CD8-positive, alpha-beta memory T cell (primary cell): ENCODE measurements at regions not wholly inside any gene's neighbourhood (a gene's known extent, or its start where the extent isn't known, plus 50 kb on each side); places are given as distances from the start of the nearest gene placed in this dataset.

ENCODE experiments used
- CTCF ChIA-PET: fragments of 350-600 bp; sonication (Branson Sonifier 250); formaldehyde crosslinking; loops from one replicate; lab custom pipeline; 2021; ENCODE audit warnings: antibody characterized with exemption; lab: Charles Lee
- POLR2A ChIA-PET: fragments of 350-600 bp; sonication (Branson Sonifier 250); formaldehyde crosslinking; loops from one replicate; lab custom pipeline; 2021; ENCODE audit warnings: antibody characterized with exemption; lab: Charles Lee
- DNase-seq, 5 donors: peaks; one replicate each; pipeline versions ENCODE4 v3.0.0 to v3.0.0-alpha.2; 2020 to 2022; ENCODE audit warnings: mixed read lengths in 1 of 5
- H3K27ac ChIP-seq: one replicate; pipeline ENCODE4 v1.7.0; 2013; ENCODE audit warnings: low read depth, mild to moderate bottlenecking, low read length, moderate library complexity
- H3K27me3 ChIP-seq: 2 replicates; pipeline ENCODE4 v1.7.0; 2013; ENCODE audit warnings: low read length, mild to moderate bottlenecking; ENCODE audit not compliant: insufficient read depth, poor library complexity, severe bottlenecking
- H3K36me3 ChIP-seq: 2 replicates; pipeline ENCODE4 v1.7.0; 2013; ENCODE audit warnings: mild to moderate bottlenecking, low read length, moderate library complexity; ENCODE audit not compliant: insufficient read depth
- H3K4me1 ChIP-seq: 2 replicates; pipeline ENCODE4 v1.7.0; 2013; ENCODE audit warnings: mild to moderate bottlenecking, low read length, moderate library complexity; ENCODE audit not compliant: insufficient read depth
- H3K4me3 ChIP-seq: 2 replicates; pipeline ENCODE4 v1.7.0; 2013; ENCODE audit warnings: mild to moderate bottlenecking, low read length
- H3K9me3 ChIP-seq: 2 replicates; pipeline ENCODE4 v1.7.0; 2013; ENCODE audit warnings: mild to moderate bottlenecking, low read length
- H3K27ac Mint-ChIP-seq, 8 donors: one replicate each; pipeline ENCODE4 v1.8.0; 2020 to 2021; ENCODE audit warnings: mixed read lengths in 8 of 8, mild to moderate bottlenecking in 6 of 8, inconsistent platforms in 3 of 8, moderate library complexity in 3 of 8
- H3K27me3 Mint-ChIP-seq, 2 donors: one replicate each; pipeline ENCODE4 v1.8.0; 2020 to 2021; ENCODE audit warnings: mixed read lengths in 2 of 2, mild to moderate bottlenecking in 1 of 2, moderate library complexity in 1 of 2
- H3K36me3 Mint-ChIP-seq, 3 donors: one replicate each; pipeline ENCODE4 v1.8.0; 2020 to 2021; ENCODE audit warnings: mixed read lengths in 3 of 3, inconsistent platforms in 1 of 3, mild to moderate bottlenecking in 1 of 3
- H3K4me1 Mint-ChIP-seq, 3 donors: one replicate each; pipeline ENCODE4 v1.8.0; 2020 to 2021; ENCODE audit warnings: mixed read lengths in 3 of 3, inconsistent platforms in 1 of 3, mild to moderate bottlenecking in 1 of 3
- H3K4me3 Mint-ChIP-seq, 7 donors: one replicate each; pipeline ENCODE4 v1.8.0; 2020 to 2021; ENCODE audit warnings: mixed read lengths in 7 of 7, mild to moderate bottlenecking in 6 of 7, moderate library complexity in 4 of 7, inconsistent platforms in 2 of 7
- H3K9me3 Mint-ChIP-seq, 5 donors: one replicate each; pipeline ENCODE4 v1.8.0; 2020 to 2022; ENCODE audit warnings: mixed read lengths in 5 of 5, mild to moderate bottlenecking in 3 of 5, moderate library complexity in 2 of 5, inconsistent platforms in 1 of 5

DNA sequence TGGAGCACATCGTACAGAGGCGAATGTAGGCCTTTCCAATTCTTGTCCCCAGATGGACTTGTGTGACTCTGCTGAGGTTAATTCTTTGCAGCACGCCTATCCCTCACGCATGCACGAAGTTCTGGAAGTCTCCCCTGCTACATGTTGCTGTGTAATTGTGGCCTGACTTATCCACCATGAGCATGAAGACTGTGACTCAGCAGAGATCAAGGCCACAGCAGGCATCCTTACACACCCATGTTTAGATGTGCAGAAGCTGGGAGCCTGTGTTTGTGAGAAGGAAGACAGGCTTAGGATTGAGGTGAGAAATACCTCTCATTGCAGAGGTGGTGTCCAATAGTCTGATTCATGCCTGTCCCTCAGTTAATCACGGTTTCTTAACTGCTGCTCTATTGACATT, 135.6 kb downstream of the ICE1 start:
- Mint-ChIP-seq H3K9me3 (peaks cover 0 to 3% (median 0%) of the 10 kb centered on the region in 5 donors), H3K4me1 (no peaks in the 10 kb centered on the region), H3K27me3 (peaks cover 10 to 34% of the 10 kb centered on the region in 2 donors), H3K4me3 (no peak overlapping the region), H3K36me3 (peaks cover 0 to 6% (median 0%) of the 10 kb centered on the region in 3 donors), H3K27ac (no peak overlapping the region)
- H3K27me3 ChIP-seq: no peaks in the 10 kb centered on the region
- no peak overlapping the region for H3K4me3 ChIP-seq
- ChIA-PET CTCF (no interaction called here), POLR2A (no interaction called here)
- H3K9me3 ChIP-seq: no peaks in the 10 kb centered on the region
- H3K27ac ChIP-seq: no peak overlapping the region
- DNase-seq: no peak
- H3K36me3 ChIP-seq: no peaks in the 10 kb centered on the region
- no peaks in the 10 kb centered on the region for H3K4me1 ChIP-seq

DNA sequence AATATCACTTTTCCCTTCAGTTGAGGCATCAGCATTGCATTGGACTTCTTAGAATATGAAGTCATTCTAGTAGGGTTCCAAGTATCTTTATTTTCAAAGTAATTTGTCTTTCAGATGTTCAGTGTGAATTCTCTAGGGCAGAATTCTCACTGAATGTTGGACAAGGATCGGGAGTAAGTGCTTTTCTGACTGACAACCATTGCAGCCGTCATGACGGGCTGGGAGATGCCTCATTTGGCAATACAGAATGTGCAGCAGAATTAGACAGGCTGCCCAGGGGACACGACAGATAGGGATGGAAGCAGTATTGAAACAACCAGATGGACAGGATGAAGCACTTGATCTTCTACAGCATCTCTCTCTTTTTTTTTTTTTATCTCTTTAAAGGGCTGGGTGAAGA, 129.0 kb downstream of the ICE1 start:
- no peaks in the 10 kb centered on the region for H3K4me1 Mint-ChIP-seq
- H3K4me3 Mint-ChIP-seq: no peak overlapping the region
- Histone ChIP-seq H3K4me3 (no peak overlapping the region), H3K9me3 (no peaks in the 10 kb centered on the region), H3K27ac (no peak overlapping the region), H3K4me1 (no peaks in the 10 kb centered on the region), H3K27me3 (no peaks in the 10 kb centered on the region), H3K36me3 (no peaks in the 10 kb centered on the region)
- ChIA-PET CTCF (interaction anchor here (1.7 kb wide), 1 partner anchor 32 kb away, joined by 3 read pairs; no protein-coding TSS in a partner anchor), POLR2A (interaction anchor here (0.7 kb wide), 1 partner anchor 14 kb away, joined by 3 read pairs; no protein-coding TSS in a partner anchor)
- H3K9me3 Mint-ChIP-seq: peaks cover 0 to 5% (median 3%) of the 10 kb centered on the region in 5 donors
- peaks cover 0 to 6% (median 0%) of the 10 kb centered on the region in 3 donors for H3K36me3 Mint-ChIP-seq
- H3K27ac Mint-ChIP-seq: no peak overlapping the region
- DNase-seq: no peak
- peaks cover 6 to 35% of the 10 kb centered on the region in 2 donors for H3K27me3 Mint-ChIP-seq

DNA sequence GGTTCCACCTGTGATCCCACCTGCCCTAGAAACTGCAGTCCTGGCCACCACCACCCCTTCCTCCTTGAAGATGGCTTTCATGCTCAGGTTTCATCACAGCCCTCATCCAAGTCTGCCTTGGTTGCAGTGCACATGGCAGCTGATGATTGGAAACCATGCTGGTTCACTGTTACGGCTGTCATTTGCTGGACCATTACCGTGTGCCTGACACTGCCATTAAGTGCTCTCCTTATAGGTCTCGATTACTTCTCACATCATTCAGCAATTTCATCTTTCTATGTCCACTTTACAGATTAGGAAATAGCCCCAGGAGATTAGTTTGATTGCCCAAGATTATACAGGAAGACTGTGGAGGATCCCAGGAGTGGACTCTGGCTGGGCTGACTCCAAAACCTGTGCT, 123.9 kb downstream of the ICE1 start:
- no peaks in the 10 kb centered on the region for H3K27me3 ChIP-seq
- no peak overlapping the region for H3K4me3 Mint-ChIP-seq
- no peaks in the 10 kb centered on the region for H3K36me3 Mint-ChIP-seq
- H3K4me1 Mint-ChIP-seq: no peaks in the 10 kb centered on the region
- no peak for DNase-seq
- H3K36me3 ChIP-seq: no peaks in the 10 kb centered on the region
- H3K4me3 ChIP-seq: no peak overlapping the region
- ChIA-PET CTCF (no interaction called here), POLR2A (no interaction called here)
- no peak overlapping the region for H3K27ac Mint-ChIP-seq
- H3K9me3 ChIP-seq: no peaks in the 10 kb centered on the region
- H3K27me3 Mint-ChIP-seq: peaks cover 2 to 39% of the 10 kb centered on the region in 2 donors
- no peak overlapping the region for H3K27ac ChIP-seq
- H3K9me3 Mint-ChIP-seq: peaks cover 0 to 5% (median 0%) of the 10 kb centered on the region in 5 donors
- no peaks in the 10 kb centered on the region for H3K4me1 ChIP-seq

DNA sequence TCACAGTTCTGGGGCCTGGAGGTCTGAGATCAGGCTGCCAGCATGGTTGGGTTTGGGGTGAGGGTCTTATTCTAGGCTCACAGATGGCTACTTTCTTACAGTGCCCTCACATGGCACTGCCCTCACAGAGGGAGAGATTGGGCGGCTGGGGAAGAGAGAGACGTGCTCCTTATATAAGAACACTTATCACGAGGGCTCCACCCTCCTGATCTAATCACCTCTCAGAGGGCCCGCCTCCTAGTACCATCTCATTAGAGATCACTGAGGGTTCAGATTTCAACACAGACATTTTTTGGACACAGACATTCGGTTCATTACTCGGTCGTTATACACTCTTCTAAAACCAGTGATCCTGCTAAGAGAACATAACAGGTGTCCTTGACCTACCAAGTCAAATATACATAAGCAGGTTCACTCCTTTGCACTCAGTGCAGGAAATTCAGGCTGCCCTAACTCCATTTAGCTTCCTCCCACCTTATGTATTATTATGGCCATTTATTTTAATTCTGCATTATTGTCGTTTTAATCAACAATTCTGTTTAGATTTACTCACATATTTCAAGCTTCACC, 121.7 kb downstream of the ICE1 start:
- Histone ChIP-seq H3K36me3 (no peaks in the 10 kb centered on the region), H3K27ac (no peak overlapping the region), H3K9me3 (no peaks in the 10 kb centered on the region), H3K27me3 (no peaks in the 10 kb centered on the region), H3K4me3 (no peak overlapping the region), H3K4me1 (no peaks in the 10 kb centered on the region)
- no peak overlapping the region for H3K4me3 Mint-ChIP-seq
- no peak for DNase-seq
- ChIA-PET CTCF (no interaction called here), POLR2A (no interaction called here)
- peaks cover 2 to 45% of the 10 kb centered on the region in 2 donors for H3K27me3 Mint-ChIP-seq
- H3K36me3 Mint-ChIP-seq: no peaks in the 10 kb centered on the region
- no peaks in the 10 kb centered on the region for H3K4me1 Mint-ChIP-seq
- peaks cover 0 to 5% (median 0%) of the 10 kb centered on the region in 5 donors for H3K9me3 Mint-ChIP-seq
- no peak overlapping the region for H3K27ac Mint-ChIP-seq

DNA sequence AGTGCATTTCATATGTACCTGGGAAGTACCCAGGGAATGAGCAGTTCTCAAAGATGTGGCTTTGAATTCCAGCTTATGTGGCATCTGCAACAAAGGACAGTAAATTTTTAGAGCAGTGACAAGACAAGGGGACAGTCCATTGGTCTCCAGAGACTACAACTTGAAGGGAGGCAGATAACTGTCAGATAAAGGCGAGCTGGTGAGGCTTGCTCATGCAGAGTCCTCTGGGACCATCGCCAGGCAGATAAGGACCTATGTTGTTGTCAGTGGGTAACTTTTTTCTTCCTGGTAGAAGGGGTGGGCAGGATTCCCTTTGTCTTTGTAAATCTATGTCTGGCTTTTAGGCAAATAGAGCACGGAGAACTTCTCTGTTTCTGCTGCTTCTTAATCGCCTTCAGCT, 120.2 kb downstream of the ICE1 start:
- H3K27ac ChIP-seq: no peak overlapping the region
- DNase-seq: no peak
- H3K27ac Mint-ChIP-seq: no peak overlapping the region
- ChIA-PET CTCF (no interaction called here), POLR2A (no interaction called here)
- no peak overlapping the region for H3K4me3 ChIP-seq
- H3K9me3 Mint-ChIP-seq: no peaks in the 10 kb centered on the region
- no peaks in the 10 kb centered on the region for H3K27me3 ChIP-seq
- no peak overlapping the region for H3K4me3 Mint-ChIP-seq
- no peaks in the 10 kb centered on the region for H3K9me3 ChIP-seq
- H3K4me1 ChIP-seq: no peaks in the 10 kb centered on the region
- no peaks in the 10 kb centered on the region for H3K4me1 Mint-ChIP-seq
- no peaks in the 10 kb centered on the region for H3K36me3 Mint-ChIP-seq
- no peaks in the 10 kb centered on the region for H3K36me3 ChIP-seq
- H3K27me3 Mint-ChIP-seq: peaks cover 4 to 48% of the 10 kb centered on the region in 2 donors

DNA sequence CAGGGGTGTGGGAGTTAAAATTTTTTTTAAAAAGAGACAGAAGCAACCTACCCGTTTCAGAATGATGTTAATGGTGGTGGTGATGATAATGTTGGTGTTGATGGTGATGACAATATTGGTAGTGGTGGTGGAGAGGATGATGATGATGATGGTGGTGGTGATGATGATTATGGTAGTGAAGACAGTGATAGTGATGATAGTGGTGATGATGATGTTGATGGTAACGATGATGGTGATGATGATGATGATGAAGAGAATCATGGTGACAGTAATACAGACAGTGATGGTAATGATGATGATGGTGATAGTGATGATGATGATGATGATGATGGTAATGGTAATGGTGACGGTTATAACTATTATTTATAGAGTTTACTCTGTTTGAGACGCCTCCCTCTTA, 117.6 kb downstream of the ICE1 start:
- Mint-ChIP-seq H3K27ac (peak overlapping the region in 1 of 8 donors; percentile 0), H3K4me1 (no peaks in the 10 kb centered on the region), H3K4me3 (no peak overlapping the region), H3K9me3 (no peaks in the 10 kb centered on the region), H3K36me3 (no peaks in the 10 kb centered on the region), H3K27me3 (peaks cover 13 to 51% of the 10 kb centered on the region in 2 donors)
- no peak for DNase-seq
- ChIA-PET CTCF (no interaction called here), POLR2A (no interaction called here)
- Histone ChIP-seq H3K9me3 (no peaks in the 10 kb centered on the region), H3K27me3 (no peaks in the 10 kb centered on the region), H3K36me3 (no peaks in the 10 kb centered on the region), H3K27ac (no peak overlapping the region), H3K4me3 (no peak overlapping the region), H3K4me1 (no peaks in the 10 kb centered on the region)
